ENCODE measurements at regions not wholly inside any gene's neighbourhood (a gene's known extent, or its start where the extent isn't known, plus 50 kb on each side); places are given as distances from the start of the nearest gene placed in this dataset.

- DNase-seq, result no peak
These were observed 429.1 kb downstream of the KIF20B start for GRCh38 chr10:90130321-90131086.

GRCh38 chr10:90133606-90134005 is 432.2 kb downstream of the KIF20B start:
- no peak for DNase-seq

GRCh38 chr10:90136731-90137316 is 435.4 kb downstream of the KIF20B start:
- no peak for DNase-seq

GRCh38 chr10:90138844-90139243 is 437.5 kb downstream of the KIF20B start:
- DNase-seq, result peak; percentile 5

GRCh38 chr10:90141791-90142190 is 440.4 kb downstream of the KIF20B start:
- DNase-seq, result no peak

GRCh38 chr10:90143937-90144336 is 442.5 kb downstream of the KIF20B start:
- no peak for DNase-seq

GRCh38 chr10:90148116-90148855 is 446.9 kb downstream of the KIF20B start:
- DNase-seq, result no peak

- no peak for DNase-seq
These were observed 448.2 kb downstream of the KIF20B start for GRCh38 chr10:90149563-90149962.

GRCh38 chr10:90162271-90162853 is 461.0 kb downstream of the KIF20B start:
- DNase-seq, result no peak

- no peak for DNase-seq
These were observed 466.0 kb downstream of the KIF20B start for GRCh38 chr10:90167174-90168064.

- DNase-seq, result no peak
These were observed 466.9 kb downstream of the KIF20B start for GRCh38 chr10:90168244-90168643.

GRCh38 chr10:90171014-90171722 is 469.8 kb downstream of the KIF20B start:
- no peak for DNase-seq

GRCh38 chr10:90174531-90174930 is 473.1 kb downstream of the KIF20B start:
- DNase-seq, result no peak

- no peak for DNase-seq
These were observed 473.8 kb downstream of the KIF20B start for GRCh38 chr10:90175161-90175681.

GRCh38 chr10:90179696-90180407 is 478.5 kb downstream of the KIF20B start:
- no peak for DNase-seq

- DNase-seq, result no peak
These were observed 479.7 kb downstream of the KIF20B start for GRCh38 chr10:90180886-90181691.

GRCh38 chr10:90192825-90193224 is 491.4 kb downstream of the KIF20B start:
- DNase-seq, result no peak

GRCh38 chr10:90193240-90193985 is 492.0 kb downstream of the KIF20B start:
- DNase-seq, result no peak

GRCh38 chr10:90195288-90195840 is 494.0 kb downstream of the KIF20B start:
- DNase-seq, result no peak

Data from CD4-positive, alpha-beta T cell treated with Interleukin-17A for 1 hour (primary cell).